ENCODE measurements at regions not wholly inside any gene's neighbourhood (a gene's known extent, or its start where the extent isn't known, plus 50 kb on each side); places are given as distances from the start of the nearest gene placed in this dataset.

- TF ChIP-seq CTCF (conservative IDR thresholded peaks at IDR 0.05; ENCODE audit: low read length) = no peak
- no peak for TF ChIP-seq EZH2phosphoT487 (IDR thresholded peaks at IDR 0.05; ENCODE audit: borderline replicate concordance)
These were observed 116.2 kb upstream of the MMS22L start for GRCh38 chr6:97399208-97399607.
